GM20000 (cell line): ENCODE measurements at regions not wholly inside any gene's neighbourhood (a gene's known extent, or its start where the extent isn't known, plus 50 kb on each side); places are given as distances from the start of the nearest gene placed in this dataset.

Experiments
- DNase-seq: peaks from one replicate; pipeline ENCODE4 v3.0.0; 2012; ENCODE audit warnings: low spot score
- TF ChIP-seq, protein P1 (sequence below): IDR thresholded peaks from 2 replicates; pipeline ENCODE4 v1.5.1; 2012; ENCODE audit warnings: mild to moderate bottlenecking, control low read depth; ENCODE audit errors: extremely low read depth, missing control alignments

DNA sequence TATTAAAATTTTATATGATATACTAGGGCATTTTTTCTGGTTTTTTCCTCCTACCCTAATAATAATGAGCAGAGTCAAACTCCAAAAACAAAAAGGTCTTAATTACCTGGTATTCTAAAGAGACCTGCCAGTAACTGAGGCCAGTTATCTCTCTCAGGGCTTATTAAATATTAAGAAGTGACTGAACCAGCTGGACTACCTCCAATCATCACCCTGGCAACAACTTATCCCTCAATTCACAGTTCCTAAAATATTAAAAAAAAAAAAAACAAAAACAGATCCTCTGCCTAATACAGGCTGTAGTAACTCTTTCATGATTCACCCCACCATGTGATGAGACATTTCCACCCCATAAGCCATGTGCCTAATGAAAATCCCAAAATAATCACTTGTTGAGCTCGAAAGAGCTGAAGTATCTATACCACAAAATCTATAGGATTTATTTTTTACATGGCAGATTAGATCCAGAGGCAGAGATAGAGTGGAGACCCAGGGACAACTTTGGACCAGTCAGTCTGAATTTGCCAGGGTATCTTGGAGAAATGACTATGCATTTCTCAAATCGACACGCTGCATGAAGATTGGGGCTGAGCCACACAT is 698.0 kb downstream of the FAT4 start:
- TF ChIP-seq, protein P1, sequence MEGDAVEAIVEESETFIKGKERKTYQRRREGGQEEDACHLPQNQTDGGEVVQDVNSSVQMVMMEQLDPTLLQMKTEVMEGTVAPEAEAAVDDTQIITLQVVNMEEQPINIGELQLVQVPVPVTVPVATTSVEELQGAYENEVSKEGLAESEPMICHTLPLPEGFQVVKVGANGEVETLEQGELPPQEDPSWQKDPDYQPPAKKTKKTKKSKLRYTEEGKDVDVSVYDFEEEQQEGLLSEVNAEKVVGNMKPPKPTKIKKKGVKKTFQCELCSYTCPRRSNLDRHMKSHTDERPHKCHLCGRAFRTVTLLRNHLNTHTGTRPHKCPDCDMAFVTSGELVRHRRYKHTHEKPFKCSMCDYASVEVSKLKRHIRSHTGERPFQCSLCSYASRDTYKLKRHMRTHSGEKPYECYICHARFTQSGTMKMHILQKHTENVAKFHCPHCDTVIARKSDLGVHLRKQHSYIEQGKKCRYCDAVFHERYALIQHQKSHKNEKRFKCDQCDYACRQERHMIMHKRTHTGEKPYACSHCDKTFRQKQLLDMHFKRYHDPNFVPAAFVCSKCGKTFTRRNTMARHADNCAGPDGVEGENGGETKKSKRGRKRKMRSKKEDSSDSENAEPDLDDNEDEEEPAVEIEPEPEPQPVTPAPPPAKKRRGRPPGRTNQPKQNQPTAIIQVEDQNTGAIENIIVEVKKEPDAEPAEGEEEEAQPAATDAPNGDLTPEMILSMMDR, result no peak
- DNase-seq, result no peak

DNA sequence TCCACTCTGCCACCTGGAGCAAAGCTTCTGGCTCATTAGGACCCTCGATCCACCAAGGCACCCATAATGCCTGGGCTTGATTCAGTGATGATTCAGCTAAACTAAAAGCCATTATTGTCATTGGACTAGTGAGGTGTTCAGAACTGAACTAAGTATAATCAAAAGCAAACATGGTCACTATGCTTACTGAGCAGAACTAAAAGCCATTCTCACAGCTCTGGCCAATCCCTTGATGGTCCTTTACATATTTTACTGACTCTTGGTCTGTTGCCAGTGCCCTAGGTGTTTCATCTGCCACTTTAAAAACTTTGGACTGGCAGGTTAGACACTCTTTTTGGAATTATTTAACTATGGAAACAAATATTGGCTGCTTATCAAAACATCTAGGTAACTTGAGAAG is 703.5 kb downstream of the FAT4 start:
- DNase-seq, result no peak
- TF ChIP-seq, protein P1, result no peak

DNA sequence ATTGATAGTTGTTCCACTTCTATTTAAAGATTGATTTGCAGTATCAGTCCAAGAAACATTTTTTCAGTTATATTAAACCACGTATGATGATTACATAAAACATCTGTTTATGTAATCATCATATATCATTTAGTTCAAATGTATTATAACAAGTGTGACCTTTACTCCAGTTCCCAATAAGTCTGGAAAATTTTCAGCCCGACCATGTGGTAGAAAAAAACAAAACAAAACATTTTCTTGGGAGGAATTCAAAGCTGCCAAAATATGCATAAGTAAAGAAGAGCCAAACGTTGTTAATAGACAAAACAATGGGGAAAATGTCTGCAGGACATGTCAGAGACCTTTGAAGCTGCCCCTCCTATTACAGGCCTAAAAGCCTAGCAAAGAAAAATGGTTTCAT is 709.1 kb downstream of the FAT4 start:
- TF ChIP-seq, protein P1, result no peak
- DNase-seq, result no peak

DNA sequence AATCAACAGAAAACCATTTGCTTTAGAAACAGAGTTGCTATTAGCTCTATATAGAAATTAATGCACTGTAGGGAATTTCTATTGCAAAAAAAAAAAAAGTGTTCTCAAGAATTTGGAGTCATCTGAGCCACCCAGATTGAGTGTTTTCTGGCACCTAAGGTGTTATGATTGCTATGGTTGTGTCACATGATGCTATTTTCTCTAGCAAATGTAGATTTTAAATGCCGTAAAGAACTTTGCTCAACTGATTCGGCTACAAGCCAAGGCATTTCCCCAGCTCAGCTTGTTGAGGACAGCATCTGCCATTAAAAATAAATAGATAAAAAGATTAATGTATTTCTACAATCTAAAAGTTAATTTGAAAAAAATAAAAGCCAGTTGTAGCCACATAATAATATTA is 712.8 kb downstream of the FAT4 start:
- no peak for DNase-seq
- TF ChIP-seq, protein P1, result no peak

DNA sequence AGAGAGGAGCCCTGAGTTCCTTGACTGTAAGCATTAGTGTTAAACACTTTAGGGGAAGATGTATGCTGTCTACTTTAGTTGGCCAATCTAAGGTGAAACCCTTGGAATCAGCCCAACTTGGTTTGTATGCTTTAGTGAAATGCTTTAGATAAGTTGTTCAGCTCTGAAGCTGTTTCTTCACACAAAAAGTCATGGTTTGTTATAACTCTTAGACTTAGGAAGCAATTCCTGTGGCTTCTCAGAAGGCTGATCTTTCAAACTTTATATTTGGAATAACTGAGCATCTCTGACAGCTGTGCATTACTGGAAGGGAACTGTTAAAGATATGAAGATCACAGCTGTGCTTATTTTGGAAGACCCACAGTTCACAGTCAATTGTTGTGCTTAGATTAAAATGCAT is 714.1 kb downstream of the FAT4 start:
- no peak for DNase-seq
- TF ChIP-seq, protein P1, result no peak

DNA sequence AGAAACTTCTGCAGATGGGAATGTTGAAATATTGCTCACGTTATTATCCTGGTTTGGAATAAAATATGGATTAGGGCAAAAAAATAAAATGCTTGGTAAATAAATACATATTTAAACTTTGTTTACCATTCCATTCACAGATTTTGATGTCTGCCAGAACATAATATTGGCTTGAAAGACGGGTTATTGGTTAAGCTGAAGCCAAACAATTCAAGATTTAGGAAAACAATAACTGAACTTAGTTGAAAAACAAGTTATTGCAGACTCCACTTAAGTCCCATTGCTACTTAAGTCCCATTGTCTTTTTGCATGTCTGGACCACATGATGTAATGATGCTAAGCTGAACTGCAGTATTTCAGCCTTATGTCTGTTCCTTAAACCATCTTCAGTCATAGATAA is 722.5 kb downstream of the FAT4 start:
- no peak for DNase-seq
- TF ChIP-seq, protein P1, result no peak

DNA sequence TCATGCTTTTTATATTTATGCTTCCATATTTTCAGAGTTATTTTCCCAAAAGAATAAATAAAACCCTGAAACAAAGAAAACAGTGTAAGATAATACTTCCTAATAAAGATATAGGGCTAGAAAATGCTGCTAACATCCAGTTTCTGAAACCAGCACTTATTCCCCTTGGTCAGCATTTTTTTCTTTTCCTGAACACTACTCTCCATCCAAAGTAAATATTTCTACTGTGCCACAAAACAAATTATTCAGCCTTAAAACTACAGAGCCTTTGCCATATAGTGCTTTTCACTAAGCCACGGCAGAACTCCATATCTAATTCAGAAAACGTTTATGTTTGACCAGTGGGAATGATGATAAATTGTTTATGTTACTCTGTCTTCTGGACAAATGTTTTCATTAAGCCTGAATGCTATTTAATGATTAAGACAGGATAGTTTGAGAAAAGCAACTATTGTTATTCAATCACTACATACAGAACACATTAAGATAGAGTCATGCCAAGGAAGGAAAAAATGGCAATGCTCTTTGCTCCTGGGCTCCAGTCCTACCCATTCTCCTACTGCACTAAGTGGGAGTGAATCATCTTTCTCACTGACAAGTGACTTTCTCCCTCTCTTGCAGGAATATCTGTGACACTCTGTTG is 723.9 kb downstream of the FAT4 start:
- no peak for DNase-seq
- TF ChIP-seq, protein P1, result no peak
